ENCODE measurements at regions not wholly inside any gene's neighbourhood (a gene's known extent, or its start where the extent isn't known, plus 50 kb on each side); places are given as distances from the start of the nearest gene placed in this dataset.

DNA sequence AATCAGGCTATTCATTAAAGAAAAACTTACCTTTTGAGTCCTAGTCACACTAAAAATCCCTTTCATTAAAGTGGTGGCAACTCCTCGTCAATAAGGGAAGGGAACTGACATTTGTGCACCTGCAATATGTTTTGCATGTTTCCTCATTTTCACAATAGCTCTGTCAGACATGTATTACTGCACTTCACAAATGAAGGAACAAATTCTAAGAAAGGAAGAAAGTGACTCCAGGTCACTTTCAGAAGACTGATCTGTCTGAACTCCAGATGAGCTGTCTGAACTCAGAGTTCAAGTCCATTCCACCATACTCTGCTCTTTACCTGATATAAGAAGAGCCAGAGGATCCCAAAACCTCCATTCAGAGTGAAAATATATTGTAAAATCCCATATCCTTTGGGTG is 50.3 kb upstream of the GSAP start:
- TF ChIP-seq EZH2 (IDR thresholded peaks at IDR 0.05; ENCODE audit: insufficient read depth, low read length), result no peak
- TF ChIP-seq, protein P1, sequence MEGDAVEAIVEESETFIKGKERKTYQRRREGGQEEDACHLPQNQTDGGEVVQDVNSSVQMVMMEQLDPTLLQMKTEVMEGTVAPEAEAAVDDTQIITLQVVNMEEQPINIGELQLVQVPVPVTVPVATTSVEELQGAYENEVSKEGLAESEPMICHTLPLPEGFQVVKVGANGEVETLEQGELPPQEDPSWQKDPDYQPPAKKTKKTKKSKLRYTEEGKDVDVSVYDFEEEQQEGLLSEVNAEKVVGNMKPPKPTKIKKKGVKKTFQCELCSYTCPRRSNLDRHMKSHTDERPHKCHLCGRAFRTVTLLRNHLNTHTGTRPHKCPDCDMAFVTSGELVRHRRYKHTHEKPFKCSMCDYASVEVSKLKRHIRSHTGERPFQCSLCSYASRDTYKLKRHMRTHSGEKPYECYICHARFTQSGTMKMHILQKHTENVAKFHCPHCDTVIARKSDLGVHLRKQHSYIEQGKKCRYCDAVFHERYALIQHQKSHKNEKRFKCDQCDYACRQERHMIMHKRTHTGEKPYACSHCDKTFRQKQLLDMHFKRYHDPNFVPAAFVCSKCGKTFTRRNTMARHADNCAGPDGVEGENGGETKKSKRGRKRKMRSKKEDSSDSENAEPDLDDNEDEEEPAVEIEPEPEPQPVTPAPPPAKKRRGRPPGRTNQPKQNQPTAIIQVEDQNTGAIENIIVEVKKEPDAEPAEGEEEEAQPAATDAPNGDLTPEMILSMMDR (IDR thresholded peaks at IDR 0.05; ENCODE audit: insufficient read depth, low read depth, low read length), result no peak

Data from astrocyte (in vitro differentiated cells and primary cell).